BLaER1 (cell line): ENCODE measurements at regions not wholly inside any gene's neighbourhood (a gene's known extent, or its start where the extent isn't known, plus 50 kb on each side); places are given as distances from the start of the nearest gene placed in this dataset.
"Not testable (repeated sequence)": the region's sequence is repeated elsewhere in the genome, so short reads cannot be mapped to it uniquely, and the experiment has no call there.

Experiments
- H3K27ac ChIP-seq: shearing (Covaris generic); formaldehyde crosslinking; 2 replicates; pipeline ENCODE4 v1.8.1; 2022
- H3K27me3 ChIP-seq: shearing (Covaris generic); formaldehyde crosslinking; 2 replicates; pipeline ENCODE4 v1.8.1; 2022
- H3K36me3 ChIP-seq: shearing (Covaris generic); formaldehyde crosslinking; 2 replicates; pipeline ENCODE4 v1.8.1; 2022
- H3K4me1 ChIP-seq: shearing (Covaris generic); formaldehyde crosslinking; 2 replicates; pipeline ENCODE4 v1.8.1; 2022
- H3K4me2 ChIP-seq: shearing (Covaris generic); formaldehyde crosslinking; 2 replicates; pipeline ENCODE4 v1.8.1; 2022
- H3K4me3 ChIP-seq: shearing (Covaris generic); formaldehyde crosslinking; 2 replicates; pipeline ENCODE4 v1.8.1; 2022
- H3K9ac ChIP-seq: shearing (Covaris generic); formaldehyde crosslinking; 2 replicates; pipeline ENCODE4 v1.8.1; 2022
- H3K9me3 ChIP-seq: shearing (Covaris generic); formaldehyde crosslinking; 2 replicates; pipeline ENCODE4 v1.8.1; 2022
- H4K20me1 ChIP-seq: shearing (Covaris generic); formaldehyde crosslinking; 2 replicates; pipeline ENCODE4 v1.8.1; 2022
- Cebpa-rat ChIP-seq: shearing (Covaris generic); IDR thresholded peaks from 2 replicates; pipeline ENCODE4 v1.8.1; 2022

GRCh38 chr7:96825285-96825684 is 115.6 kb upstream of the SEM1 start:
- H3K36me3 ChIP-seq = no peaks in the 10 kb centered on the region
- H3K4me1 ChIP-seq = no peaks in the 10 kb centered on the region
- no peaks in the 10 kb centered on the region for H4K20me1 ChIP-seq
- no peak for TF ChIP-seq Cebpa-rat
- no peak overlapping the region for H3K4me2 ChIP-seq
- no peak overlapping the region for H3K27ac ChIP-seq
- no peaks in the 10 kb centered on the region for H3K9me3 ChIP-seq
- H3K4me3 ChIP-seq = no peak overlapping the region
- H3K9ac ChIP-seq = no peak overlapping the region
- no peaks in the 10 kb centered on the region for H3K27me3 ChIP-seq

DNA sequence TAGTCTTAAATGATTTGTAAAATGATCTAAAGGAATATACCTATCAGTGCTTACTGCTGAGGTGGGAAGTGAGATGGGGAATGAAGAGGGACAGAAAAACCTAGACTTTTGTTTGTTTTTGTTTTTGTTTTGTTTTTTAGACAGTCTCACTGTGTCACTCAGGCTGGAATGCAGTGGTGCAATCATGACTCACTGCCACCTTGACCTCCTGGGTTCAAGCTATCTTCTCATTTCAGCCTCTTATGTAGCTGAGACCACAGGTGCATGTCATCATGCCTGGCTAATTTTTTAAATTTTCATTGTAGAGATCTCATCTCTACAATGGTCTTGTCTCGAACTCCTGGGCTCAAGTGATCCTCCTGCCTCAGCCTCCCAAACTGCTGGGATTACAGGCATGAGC is 116.4 kb upstream of the SEM1 start:
- Histone ChIP-seq H3K4me2 (no peak overlapping the region), H3K9me3 (no peaks in the 10 kb centered on the region), H3K9ac (no peak overlapping the region), H3K27ac (no peak overlapping the region), H3K27me3 (no peaks in the 10 kb centered on the region), H4K20me1 (no peaks in the 10 kb centered on the region), H3K36me3 (no peaks in the 10 kb centered on the region), H3K4me1 (no peaks in the 10 kb centered on the region), H3K4me3 (no peak overlapping the region)
- no peak for TF ChIP-seq Cebpa-rat

GRCh38 chr7:96827701-96828100 is 118.1 kb upstream of the SEM1 start:
- no peak overlapping the region for H3K27ac ChIP-seq
- H3K36me3 ChIP-seq = no peaks in the 10 kb centered on the region
- no peak overlapping the region for H3K4me3 ChIP-seq
- no peaks in the 10 kb centered on the region for H3K4me1 ChIP-seq
- no peaks in the 10 kb centered on the region for H3K9me3 ChIP-seq
- TF ChIP-seq Cebpa-rat = no peak
- H3K27me3 ChIP-seq = no peaks in the 10 kb centered on the region
- no peak overlapping the region for H3K9ac ChIP-seq
- H4K20me1 ChIP-seq = no peaks in the 10 kb centered on the region
- no peak overlapping the region for H3K4me2 ChIP-seq

- not testable (repeated sequence) for H3K4me1 ChIP-seq, H3K9me3 ChIP-seq, H4K20me1 ChIP-seq, H3K27ac ChIP-seq, H3K4me3 ChIP-seq, H3K9ac ChIP-seq, H3K4me2 ChIP-seq, H3K36me3 ChIP-seq, H3K27me3 ChIP-seq
Measured at GRCh38 chr7:96829121-96829520, 119.5 kb upstream of the SEM1 start.

- Histone ChIP-seq H3K36me3 (no peaks in the 10 kb centered on the region), H3K4me1 (0 out of 2 replicates have a peak, but pooled peaks cover 2% of the 10 kb centered on the region), H3K9me3 (no peaks in the 10 kb centered on the region), H4K20me1 (no peaks in the 10 kb centered on the region), H3K4me2 (no peak overlapping the region), H3K4me3 (no peak overlapping the region), H3K27me3 (no peaks in the 10 kb centered on the region), H3K9ac (no peak overlapping the region), H3K27ac (no peak overlapping the region)
- TF ChIP-seq Cebpa-rat = no peak
Measured at GRCh38 chr7:96831446-96831845, 121.8 kb upstream of the SEM1 start.

DNA sequence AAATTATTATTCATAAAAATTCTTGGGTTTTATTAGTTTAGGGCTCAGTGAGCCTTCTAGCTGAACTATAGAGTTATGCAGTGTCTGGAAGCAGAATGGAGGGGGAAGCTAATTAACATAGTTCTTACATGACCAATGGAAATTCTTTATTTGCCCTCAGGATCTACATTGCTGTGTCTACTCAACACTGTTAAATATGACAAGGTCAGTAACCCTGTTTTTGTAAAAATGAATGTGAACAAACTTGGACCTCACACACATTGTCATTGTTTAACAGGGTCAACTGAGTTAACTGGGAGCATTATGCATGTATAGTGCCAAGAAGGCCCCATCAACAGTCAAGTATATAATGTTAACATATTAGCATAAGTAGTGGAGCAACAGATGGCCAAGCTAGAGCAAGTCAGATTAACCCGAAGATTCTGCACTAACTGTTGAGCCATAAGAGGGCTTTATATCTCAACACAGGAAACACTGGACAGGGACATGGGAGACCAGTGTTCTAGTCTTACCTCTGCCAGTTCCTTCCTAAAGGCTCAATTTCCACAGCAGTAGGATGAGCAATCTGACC is 122.5 kb upstream of the SEM1 start:
- Histone ChIP-seq H3K4me1 (peaks cover 9% of the 10 kb centered on the region), H3K9me3 (no peaks in the 10 kb centered on the region), H4K20me1 (no peaks in the 10 kb centered on the region), H3K9ac (no peak overlapping the region), H3K27me3 (no peaks in the 10 kb centered on the region), H3K27ac (no peak overlapping the region), H3K4me2 (no peak overlapping the region), H3K4me3 (no peak overlapping the region), H3K36me3 (no peaks in the 10 kb centered on the region)
- TF ChIP-seq Cebpa-rat = no peak

GRCh38 chr7:96833676-96834453 is 124.2 kb upstream of the SEM1 start:
- no peak overlapping the region for H3K4me3 ChIP-seq
- H4K20me1 ChIP-seq = no peaks in the 10 kb centered on the region
- H3K4me1 ChIP-seq = peaks cover 24% of the 10 kb centered on the region
- no peak for TF ChIP-seq Cebpa-rat
- H3K4me2 ChIP-seq = no peak overlapping the region
- H3K9me3 ChIP-seq = no peaks in the 10 kb centered on the region
- no peaks in the 10 kb centered on the region for H3K36me3 ChIP-seq
- no peaks in the 10 kb centered on the region for H3K27me3 ChIP-seq
- no peak overlapping the region for H3K27ac ChIP-seq
- no peak overlapping the region for H3K9ac ChIP-seq

GRCh38 chr7:96836456-96836855 is 126.8 kb upstream of the SEM1 start:
- TF ChIP-seq Cebpa-rat = no peak
- Histone ChIP-seq H3K9ac (no peak overlapping the region), H3K27me3 (no peaks in the 10 kb centered on the region), H3K4me3 (no peak overlapping the region), H4K20me1 (no peaks in the 10 kb centered on the region), H3K9me3 (no peaks in the 10 kb centered on the region), H3K27ac (no peak overlapping the region), H3K4me1 (peaks cover 24% of the 10 kb centered on the region), H3K36me3 (no peaks in the 10 kb centered on the region), H3K4me2 (peak overlapping the region; percentile 31)

GRCh38 chr7:96837593-96837992 is 127.9 kb upstream of the SEM1 start:
- Histone ChIP-seq H3K9me3 (no peaks in the 10 kb centered on the region), H3K4me1 (peaks cover 24% of the 10 kb centered on the region), H3K9ac (no peak overlapping the region), H4K20me1 (no peaks in the 10 kb centered on the region), H3K36me3 (no peaks in the 10 kb centered on the region), H3K27me3 (no peaks in the 10 kb centered on the region), H3K27ac (no peak overlapping the region), H3K4me2 (peak overlapping the region; percentile 31), H3K4me3 (no peak overlapping the region)
- no peak for TF ChIP-seq Cebpa-rat

DNA sequence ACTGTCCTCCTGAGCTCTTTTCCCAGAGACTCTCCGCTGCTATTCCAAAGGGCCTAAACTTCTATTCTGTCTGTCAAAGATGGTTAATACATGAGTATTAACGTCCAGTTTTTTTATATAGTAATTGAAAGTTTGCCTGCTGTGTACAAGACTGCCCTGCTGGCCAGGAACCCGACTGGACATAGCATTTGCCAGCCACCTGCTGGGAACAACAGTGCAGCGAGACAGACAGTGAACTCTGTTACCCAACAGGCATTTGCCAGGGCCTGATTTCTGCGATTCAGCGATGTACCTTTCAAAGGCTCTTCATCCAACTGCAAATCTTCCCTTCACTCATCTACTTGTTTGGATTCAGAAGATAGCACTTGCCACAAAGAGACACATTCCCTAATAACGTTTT is 128.8 kb upstream of the SEM1 start:
- Histone ChIP-seq H3K27ac (no peak overlapping the region), H3K4me1 (peaks cover 24% of the 10 kb centered on the region), H3K36me3 (no peaks in the 10 kb centered on the region), H3K9ac (no peak overlapping the region), H4K20me1 (no peaks in the 10 kb centered on the region), H3K27me3 (no peaks in the 10 kb centered on the region), H3K4me2 (peak overlapping the region; percentile 31; the same call in 1 of the 2 replicates), H3K4me3 (no peak overlapping the region), H3K9me3 (no peaks in the 10 kb centered on the region)
- no peak for TF ChIP-seq Cebpa-rat
